NCI-H146 (cell line): ENCODE measurements at regions not wholly inside any gene's neighbourhood (a gene's known extent, or its start where the extent isn't known, plus 50 kb on each side); places are given as distances from the start of the nearest gene placed in this dataset.
"Not testable (repeated sequence)": the region's sequence is repeated elsewhere in the genome, so short reads cannot be mapped to it uniquely, and the experiment has no call there.

Source experiments
- DNase-seq: peaks from one replicate; lab custom pipeline; 2025; lab: John Stamatoyannopoulos, UW

DNA sequence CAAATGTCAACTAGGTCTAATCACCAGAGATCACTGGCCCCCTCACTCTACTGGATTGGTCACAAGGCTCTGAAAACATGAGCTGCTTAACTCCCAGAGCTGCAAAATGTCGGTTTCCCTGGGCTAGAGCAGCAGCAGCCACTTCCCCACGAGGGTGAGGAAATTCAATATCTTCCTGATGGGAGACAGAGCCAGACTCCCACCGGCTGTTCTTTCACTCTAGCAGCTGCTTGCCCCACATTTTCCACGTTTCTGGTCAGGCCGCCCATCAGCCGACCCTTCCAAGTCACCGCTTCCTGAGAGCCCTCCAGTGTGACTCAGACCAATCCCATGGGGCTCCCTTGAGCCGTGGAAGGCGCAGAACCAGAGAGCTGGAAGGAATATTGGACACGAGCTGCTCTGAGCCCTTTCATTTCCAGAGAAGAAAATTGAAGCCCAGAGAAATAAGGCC is 227.0 kb downstream of the ADAMTS15 start:
- no peak for DNase-seq

DNA sequence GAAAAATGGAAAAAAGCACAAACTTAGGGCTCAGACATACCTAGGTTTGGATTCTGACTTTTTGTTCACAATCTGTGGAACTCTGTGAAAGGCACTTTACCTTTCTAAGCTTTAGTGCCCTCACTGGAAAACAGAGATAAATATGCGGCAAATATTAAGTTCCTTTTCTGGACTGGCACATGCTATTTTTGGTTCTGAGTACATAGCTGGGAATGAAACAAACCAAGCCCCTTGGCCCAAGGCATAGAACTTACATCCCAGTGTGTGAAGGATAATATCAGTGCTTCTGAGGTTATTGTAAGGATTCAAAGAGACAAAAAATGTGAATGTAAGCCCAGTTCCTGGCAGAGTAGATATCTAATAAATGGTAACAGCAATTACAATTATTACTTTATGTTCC is 227.5 kb downstream of the ADAMTS15 start:
- no peak for DNase-seq

DNA sequence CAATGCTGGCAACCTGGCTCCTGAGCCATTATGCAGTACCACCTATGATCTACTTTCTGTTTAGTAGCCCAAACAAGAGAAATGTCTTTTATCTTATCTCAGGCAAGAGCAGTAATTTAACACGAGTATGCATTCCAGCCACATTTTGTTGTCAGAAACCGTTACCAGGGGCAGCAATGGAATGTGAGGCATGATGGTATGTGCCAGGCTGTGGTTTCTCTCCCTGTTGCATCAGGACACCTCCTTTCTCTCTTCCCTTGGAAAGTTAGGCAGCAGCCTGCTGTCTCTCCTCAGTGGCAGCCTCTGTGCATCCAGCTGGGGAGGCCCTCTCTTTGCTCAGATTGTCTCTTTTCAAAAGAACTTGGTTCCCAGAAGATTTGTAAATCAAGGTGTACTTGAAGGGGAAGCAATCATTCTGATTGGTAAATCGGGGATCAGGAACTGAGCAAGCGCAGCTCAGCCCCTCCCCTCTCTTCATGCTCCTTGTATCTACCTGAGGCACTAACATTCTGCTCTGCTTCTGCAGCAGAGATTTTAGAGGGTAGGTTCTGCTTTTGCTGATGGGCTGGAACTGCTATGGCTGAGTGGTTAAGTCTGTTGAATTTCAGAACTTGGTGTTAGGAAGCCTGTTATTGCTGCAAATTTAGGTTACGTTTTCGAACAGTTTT is 229.2 kb downstream of the ADAMTS15 start:
- no peak for DNase-seq

DNA sequence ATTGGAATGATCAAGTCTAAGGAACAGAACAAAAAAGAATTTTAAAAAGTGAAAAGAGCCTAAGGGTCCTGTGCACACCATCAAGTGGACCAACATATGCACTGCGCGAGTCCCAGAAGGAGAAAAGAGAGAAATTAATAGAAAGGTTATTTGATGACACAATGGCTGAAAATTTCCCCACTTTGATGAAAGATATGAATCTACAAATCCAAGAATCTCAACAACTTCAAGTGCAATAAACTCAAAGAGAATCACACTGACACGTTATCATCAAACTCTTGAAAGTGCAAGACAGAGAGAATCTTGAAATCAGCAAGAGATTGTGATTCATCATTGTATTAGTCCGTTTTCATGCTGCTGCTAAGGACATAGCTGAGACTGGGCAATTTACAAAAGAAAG is 230.8 kb downstream of the ADAMTS15 start:
- no peak for DNase-seq

DNA sequence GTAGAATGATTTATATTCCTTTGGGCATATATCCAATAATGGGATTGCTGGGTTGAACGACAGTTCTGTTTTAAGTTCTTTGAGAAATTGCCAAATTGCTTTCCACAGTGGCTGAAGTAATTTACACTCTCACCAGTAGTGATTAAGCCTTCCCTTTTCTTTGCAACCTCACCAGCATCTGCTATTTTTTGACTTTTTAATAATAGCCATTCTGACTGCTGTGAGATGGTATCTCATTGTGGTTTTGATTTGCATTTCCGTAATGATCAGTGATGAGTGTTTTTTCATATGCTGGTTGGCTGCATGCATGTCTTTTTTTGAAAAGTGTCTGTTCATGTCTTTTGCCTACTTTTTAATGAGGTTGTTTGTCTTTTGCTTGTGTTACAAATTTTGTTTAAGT is 233.8 kb downstream of the SNX19 start:
- DNase-seq = not testable (repeated sequence)

DNA sequence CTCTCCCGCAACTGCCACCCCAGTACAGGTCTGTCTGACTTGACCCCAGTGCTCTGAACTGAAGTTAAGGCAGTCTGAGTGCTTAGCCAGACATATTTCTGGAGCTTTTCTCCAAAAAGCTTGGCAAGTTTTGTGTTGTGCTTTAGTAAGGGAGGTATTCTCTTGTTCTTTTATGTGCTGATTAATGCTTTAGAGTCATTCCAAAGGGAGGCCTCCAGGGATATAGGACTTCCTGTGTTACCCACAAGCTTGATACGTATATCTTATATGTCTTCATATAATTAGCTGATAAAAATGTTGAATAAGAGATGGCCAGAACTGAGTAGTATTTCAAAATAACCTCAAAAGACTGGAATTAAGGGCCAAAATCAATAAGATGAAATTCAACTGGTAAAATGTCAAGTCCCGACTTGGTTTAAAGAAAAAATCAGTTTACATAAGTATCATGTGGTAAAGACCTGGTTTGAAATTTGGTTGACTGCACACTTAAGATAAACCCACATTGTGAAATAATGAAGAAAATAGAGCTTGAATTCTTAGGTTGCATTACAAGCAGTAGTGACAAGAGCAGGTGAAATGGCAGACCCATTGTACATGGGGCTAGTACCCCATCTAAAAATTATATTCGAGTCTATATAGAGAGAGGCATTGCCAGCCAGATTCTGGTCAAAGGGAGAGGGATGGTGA is 226.9 kb downstream of the SNX19 start:
- DNase-seq = no peak

DNA sequence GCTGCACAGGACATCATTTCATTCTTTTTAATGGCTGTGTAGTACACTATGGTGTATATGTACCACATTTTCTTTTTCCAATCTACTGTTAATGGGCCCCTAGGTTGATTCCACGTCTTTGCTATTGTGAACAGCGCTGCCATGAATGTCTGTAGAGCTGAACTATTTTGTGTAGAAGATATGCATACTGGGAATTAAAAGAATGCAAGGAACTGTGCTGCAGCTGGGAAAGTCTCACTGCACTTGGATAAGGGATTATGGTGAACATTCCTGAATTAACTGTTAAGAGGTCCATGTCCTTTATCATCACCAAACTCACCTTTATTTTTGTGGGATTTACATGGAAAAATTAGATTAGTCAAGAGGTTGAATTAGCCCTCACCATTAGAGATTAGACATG is 224.7 kb downstream of the SNX19 start:
- no peak for DNase-seq

DNA sequence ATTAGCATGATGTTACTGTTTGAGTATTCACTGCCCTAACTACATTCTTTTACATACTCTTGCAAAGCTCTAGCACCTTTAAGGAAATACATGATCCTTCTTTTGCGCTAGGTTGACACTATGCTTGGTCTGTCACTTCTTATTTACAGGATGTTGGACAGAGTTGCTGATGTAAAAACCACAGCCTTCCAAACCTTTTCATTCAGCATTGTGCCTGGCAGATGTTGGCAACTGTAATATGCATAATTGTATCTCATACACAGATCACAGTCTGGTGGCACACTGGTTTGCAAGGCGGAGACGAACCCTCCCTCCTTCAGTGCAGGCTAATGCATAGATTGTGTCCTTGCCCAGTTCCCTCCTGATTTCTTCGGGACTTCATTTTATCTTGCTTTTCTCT is 224.1 kb downstream of the SNX19 start:
- DNase-seq = no peak

DNA sequence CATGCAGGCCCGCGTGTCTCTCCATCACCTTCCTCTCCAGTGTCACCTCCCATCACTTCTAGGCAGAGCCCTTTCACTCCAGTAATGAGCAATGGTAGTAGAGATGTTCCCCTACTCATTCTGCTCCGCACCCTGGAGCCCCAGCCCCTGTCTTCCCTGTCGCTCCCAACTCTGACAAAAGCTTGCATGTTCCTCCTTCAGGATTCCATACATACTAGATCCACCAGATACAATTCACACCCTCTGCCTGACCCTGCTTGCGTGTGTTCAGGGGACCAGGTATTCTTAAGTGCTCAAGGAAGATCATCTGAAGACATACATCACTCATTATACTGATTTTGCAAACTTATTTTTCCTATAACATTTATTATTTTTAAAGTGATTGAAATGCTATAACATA is 222.7 kb downstream of the SNX19 start:
- DNase-seq = no peak

DNA sequence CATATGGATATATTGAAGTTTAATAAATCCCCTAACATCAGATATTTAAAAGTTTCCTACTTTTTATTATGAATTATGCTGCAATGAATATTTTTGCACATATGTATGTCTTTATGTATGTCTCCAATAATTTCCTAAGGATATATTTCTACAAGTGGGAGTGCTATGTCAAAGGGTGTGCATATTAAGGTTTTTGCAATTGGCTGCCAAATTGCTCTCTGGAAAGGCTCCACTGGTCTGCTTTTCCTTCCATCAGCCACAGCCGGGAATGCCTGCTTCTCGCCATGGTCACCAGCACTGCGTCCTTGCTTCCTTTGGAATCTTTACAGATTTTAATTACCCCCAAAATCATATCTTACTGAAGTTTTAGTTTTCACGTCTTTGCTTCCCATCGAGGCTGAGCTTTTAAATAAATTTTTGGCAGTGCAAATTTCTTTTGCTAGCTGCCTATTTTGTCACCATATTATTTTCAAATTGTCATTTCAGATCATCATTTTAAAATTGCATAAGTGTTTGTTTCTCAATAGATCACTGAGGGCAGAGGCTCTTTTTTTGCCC is 221.7 kb downstream of the SNX19 start:
- DNase-seq = no peak

DNA sequence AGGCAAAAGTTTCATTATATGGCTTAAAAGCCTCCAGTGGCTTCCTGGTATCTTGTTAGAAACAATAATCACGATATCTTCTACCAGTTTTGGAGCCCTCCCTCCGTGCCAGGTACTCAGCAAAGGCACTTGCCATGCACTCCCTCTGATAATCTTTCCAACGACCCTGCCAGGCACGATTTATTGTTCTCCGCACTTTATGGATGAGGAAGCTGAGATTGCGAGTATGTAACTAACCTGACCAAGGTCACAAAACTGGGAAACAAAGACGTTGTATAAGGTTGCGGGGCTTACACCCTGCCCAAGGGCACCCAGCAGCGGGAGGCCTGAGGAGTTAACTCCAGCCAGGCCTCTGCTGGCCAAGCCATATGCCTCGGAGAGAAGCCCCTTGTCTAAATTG is 218.1 kb downstream of the SNX19 start:
- DNase-seq = no peak

DNA sequence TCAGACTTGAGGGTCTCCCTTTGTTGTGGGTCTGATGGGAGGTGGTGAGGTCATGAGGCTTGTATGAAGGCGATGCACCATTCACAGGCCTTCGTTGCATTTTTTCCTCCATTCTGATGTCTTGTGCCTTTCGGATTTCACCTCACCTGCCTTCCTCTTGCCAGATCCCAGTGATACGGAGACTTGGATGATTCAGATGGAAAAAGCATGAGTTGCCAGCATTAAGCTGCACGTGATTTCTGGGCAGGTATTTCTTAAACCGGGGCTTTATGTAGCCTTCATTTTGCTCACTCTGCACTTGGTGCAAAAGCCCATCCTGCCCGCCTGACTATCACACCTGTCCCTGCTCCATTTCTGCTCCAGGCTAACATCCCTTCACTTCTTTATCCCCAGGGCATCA is 216.7 kb downstream of the SNX19 start:
- DNase-seq = no peak

DNA sequence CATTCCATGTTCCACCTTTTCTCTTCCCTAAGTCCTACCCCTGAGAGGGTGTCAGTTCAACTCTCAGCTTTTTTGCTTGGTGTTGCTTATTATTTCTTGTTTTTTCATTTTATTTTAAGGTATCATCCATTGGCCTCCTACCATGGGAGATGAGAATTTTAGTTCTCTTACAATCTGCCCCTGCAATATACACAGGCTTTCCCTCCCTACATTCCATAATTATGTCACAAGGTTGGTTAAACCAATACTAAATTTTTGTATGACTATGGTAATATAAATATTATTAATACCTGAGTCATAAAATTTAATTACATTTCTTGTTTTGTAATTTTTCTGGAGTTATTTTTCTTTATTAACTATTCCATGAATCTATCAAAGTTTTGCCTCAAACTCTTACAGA is 216.2 kb downstream of the SNX19 start:
- no peak for DNase-seq

DNA sequence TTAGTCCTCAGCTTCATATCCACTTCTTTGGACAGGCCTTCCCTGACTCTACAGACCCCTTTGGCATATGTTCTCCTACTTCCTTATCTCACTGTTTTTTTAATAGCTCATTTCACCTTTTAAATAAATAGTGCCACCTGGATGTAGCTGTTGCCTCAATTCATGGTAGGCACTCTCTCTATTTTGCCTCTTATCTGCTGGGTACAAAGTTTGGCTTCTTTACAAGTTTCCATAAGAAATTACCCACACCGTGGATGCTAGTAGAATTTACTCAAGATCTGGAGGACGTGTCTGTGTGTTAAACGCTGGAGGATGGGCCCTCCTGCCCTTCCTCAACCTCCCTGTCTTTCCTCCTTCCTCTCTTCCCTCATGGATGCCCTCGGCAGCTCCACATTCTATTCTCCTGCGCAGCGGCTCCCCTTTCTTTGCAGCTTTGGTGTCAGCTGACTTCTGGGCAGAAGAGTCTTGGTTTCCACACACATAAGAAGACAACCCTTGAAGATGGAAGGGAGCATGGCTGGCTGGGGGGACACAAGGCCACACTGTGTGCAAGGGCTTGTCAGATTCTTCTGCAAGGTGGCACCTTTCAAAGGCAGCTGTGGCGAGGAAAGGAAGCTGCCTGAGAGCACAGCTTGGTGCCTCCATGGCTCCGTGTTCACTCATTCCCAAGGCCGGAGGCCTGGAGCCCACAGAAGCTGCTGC is 212.6 kb downstream of the SNX19 start:
- no peak for DNase-seq

DNA sequence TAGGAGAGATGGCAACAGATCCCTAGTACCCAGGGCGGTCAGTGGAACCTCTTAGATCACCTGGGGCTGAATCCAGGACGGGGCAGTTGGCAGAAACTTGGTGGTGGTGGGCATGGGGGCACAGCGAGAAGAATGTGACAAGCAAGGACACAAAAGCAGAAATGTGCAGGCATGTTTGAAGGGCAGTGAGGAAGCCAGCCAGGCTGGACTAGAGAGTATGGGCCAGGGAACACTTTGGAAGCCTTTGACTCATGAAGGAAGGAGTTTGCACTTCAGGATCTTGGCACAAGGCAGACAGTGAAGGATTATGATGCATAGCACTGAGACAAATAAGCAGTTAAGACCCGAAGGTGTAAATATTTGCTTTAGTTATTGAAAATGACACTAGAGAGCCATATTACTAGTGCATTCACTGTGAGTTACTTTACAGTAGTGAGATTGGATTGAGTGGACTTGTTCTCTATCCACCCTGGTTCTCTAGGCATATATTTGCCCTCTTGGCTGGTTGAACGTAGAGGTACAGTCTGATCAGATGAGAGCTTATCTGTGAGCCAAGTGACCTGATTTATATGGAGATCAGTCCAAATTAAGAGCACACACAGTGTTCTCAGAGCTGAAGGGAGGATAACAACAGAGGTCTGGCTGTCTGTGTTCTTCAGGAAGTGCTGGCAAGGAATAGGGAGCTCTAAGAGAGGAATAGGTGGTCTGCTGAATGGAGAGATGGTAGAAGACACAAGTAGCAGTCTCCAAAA is 210.4 kb downstream of the SNX19 start:
- DNase-seq = no peak

DNA sequence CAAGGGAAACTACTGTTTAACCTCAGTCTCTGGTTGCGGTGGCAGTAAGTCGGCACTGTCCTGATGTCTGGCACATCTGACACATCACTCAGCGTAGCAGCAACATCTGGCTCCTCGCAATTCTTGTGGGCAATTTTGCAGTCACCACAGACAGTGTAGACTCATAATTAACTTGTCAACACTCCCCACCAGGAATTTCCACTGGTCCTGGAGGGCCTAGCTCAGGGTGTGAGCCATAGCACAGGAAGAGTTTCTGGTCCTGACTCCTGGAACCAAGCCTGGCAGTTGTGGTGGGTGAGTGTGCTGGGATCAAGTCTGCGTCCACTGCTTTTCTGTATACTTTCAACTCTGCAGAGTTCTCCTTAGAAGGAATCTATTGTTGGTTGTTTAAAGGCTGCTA is 209.7 kb downstream of the SNX19 start:
- DNase-seq = no peak

DNA sequence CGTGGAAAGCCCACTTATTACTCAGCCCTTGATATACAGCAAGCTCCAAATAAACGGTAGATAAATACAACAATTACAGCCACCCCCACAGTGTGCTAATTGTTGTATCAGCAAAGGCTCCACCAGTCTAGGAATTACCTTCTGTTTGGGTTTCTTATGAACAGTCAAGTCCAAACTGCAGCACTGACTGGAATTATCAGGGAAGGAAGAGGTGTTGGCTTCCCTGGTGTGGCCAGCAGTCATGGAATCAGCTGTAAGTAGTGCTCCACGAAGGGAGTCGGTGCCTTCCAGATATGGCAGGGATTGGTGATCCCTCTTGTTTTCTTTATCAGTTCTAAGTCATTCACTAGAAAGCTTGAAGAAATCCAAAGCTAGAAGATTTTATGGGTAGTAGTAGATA is 209.1 kb downstream of the SNX19 start:
- DNase-seq = no peak

DNA sequence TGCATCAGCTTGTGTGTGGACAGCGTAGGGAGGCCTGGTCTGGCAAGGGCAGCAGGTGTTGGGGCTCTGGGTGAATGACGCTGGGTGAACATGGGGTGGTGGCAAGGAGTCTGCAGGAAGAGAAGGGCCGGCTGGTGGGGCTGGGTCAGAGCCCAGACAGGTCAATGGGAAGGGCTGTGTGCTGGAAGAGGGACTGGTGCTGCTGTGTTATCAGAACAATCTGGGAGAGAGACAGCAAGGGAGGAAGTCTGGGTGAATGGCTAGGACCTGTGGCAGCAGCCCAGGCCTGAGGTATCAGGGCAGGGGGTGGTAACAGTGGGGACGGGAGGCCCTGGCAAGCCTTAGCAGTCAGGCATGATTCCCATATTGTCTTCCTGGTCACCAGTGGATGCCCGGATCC is 206.7 kb downstream of the SNX19 start:
- no peak for DNase-seq

DNA sequence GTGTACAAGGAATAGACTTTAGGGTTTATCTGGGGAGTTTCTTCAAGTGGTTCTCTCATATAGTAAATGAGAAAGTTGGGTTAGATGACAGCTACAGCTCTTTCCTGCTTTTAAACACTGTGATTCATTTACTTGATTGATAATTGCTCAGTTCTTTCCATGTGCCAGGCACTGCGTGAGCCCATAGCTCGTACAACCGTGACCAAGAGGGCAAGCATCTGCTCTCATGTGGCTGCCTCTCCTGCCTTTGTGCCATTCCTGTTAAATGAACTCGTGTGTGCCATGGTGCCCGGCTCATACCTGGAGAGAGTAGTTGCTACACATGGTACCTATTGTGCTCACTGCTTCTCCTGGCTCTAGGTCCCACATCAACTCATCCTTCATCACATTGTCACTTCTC is 206.3 kb downstream of the SNX19 start:
- DNase-seq = no peak

DNA sequence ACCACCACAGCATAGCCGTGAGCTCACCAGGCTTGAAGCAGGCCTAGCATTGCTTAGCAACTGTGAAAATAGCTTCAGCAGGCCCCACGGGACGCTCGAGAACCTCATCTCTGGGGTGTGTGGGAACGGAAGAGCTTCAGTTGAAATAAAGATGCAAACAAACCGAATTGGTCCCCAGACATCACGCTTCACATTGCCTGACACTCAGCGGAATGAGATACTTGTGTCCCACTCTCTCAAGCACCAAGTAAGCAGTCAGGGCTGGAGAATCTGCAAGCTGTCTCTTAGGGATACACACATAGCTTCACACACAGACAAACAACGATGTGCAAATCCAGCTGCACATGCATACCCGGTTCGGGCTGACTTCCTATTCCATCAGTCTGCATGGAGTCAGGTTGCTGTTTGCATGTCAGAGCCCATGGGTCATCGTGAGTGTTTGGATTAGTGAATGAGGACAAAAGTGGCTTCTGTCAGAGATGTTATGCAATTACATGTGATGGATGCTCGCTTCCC is 205.7 kb downstream of the SNX19 start:
- DNase-seq = no peak

DNA sequence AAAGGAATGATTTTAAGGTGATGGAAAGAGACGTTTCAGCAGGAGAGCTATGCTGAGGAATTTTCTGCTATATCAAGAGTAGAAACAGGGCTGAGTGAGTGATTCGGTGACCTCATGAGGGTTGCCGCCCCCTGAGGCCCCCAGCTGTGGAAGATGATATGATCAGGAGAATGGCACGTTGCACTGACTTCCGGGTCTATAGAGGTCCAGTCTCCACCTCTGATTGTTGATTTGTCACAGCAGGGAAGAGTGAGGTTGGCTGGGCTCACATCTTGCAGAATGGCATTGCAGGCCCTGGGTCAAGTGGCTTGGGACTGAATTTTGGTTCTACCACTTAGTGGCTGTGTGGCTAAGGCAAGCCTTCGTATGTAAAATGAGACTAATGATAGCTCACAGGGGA is 205.1 kb downstream of the SNX19 start:
- DNase-seq = no peak

DNA sequence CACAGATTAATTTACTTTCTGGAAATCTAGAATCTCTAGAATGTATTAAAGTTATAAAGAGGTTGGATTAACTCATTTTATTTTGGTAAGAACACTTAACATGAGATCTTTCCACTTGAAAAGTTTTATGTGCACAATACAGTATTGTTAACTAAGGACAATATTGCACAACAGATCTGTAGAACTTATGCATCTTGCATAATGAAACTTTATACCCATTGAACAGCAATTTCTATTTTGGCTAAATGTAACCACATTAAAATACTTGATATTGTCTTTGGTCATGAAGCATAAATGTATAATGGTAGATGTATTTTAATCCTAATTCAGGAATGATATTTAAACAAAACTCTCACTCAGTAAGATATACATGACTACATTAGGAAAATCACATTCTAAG is 203.8 kb downstream of the SNX19 start:
- DNase-seq = no peak
